GM23338 (cell line): ENCODE measurements at regions not wholly inside any gene's neighbourhood (a gene's known extent, or its start where the extent isn't known, plus 50 kb on each side); places are given as distances from the start of the nearest gene placed in this dataset.

Experiments used
- ATAC-seq: fragments of 200-7000 bp; cut with Tn5 transposase; 3 replicates; pipeline ENCODE4 v1.9.1; 2020
- DNase-seq: peaks from one replicate; pipeline ENCODE4 v3.0.0-alpha.2; 2015; ENCODE audit warnings: low spot score
- H2AFZ ChIP-seq: fragments of 200-600 bp; sonication (generic); 2 replicates; pipeline ENCODE4 v1.8.0; 2016; ENCODE audit warnings: antibody characterized with exemption, mild to moderate bottlenecking, moderate library complexity
- H3F3A ChIP-seq: fragments of 200-600 bp; sonication (generic); replicated peaks from 2 replicates; pipeline ENCODE4 v1.8.0; 2017; ENCODE audit warnings: antibody characterized with exemption, mixed run types, low read depth
- H3K27ac ChIP-seq: fragments of 200-600 bp; sonication (generic); 2 replicates; pipeline ENCODE4 v1.6.1; 2016; ENCODE audit warnings: low read depth
- H3K27me3 ChIP-seq: fragments of 200-600 bp; sonication (generic); 2 replicates; pipeline ENCODE4 v1.8.0; 2016; ENCODE audit warnings: mild to moderate bottlenecking, mixed run types, moderate library complexity; ENCODE audit not compliant: insufficient read depth
- H3K36me3 ChIP-seq: fragments of 200-600 bp; sonication (generic); 2 replicates; pipeline ENCODE4 v1.8.0; 2016; ENCODE audit warnings: mild to moderate bottlenecking; ENCODE audit not compliant: insufficient read depth
- H3K4me1 ChIP-seq: fragments of 200-600 bp; sonication (generic); 2 replicates; pipeline ENCODE4 v1.8.0; 2016; ENCODE audit warnings: mild to moderate bottlenecking, moderate library complexity; ENCODE audit not compliant: insufficient read depth
- H3K4me2 ChIP-seq: fragments of 200-600 bp; sonication (generic); 2 replicates; pipeline ENCODE4 v1.7.1; 2017; ENCODE audit warnings: mixed run types
- H3K4me3 ChIP-seq: fragments of 200-600 bp; sonication (generic); 2 replicates; pipeline ENCODE4 v1.6.1; 2016; ENCODE audit warnings: mixed run types
- H3K79me2 ChIP-seq: fragments of 200-600 bp; sonication (generic); replicated peaks from 2 replicates; pipeline ENCODE4 v1.8.0; 2017; ENCODE audit warnings: mild to moderate bottlenecking; ENCODE audit not compliant: insufficient read depth
- H3K9me2 ChIP-seq: fragments of 200-600 bp; sonication (generic); 2 replicates; pipeline ENCODE4 v1.8.0; 2017; ENCODE audit not compliant: insufficient read depth
- H4K20me1 ChIP-seq: fragments of 200-600 bp; sonication (generic); replicated peaks from 2 replicates; pipeline ENCODE4 v1.8.0; 2017; ENCODE audit warnings: mild to moderate bottlenecking; ENCODE audit not compliant: insufficient read depth
- H3K27ac Mint-ChIP-seq: 2 replicates; pipeline ENCODE4 v1.8.0; 2020; ENCODE audit warnings: inconsistent platforms, mild to moderate bottlenecking, moderate library complexity, mixed read lengths
- H3K27me3 Mint-ChIP-seq: 3 replicates; pipeline ENCODE4 v1.8.0; 2022; ENCODE audit warnings: low read depth, mild to moderate bottlenecking, moderate library complexity, mixed read lengths, inconsistent platforms; ENCODE audit not compliant: insufficient read depth, poor library complexity
- H3K36me3 Mint-ChIP-seq: 3 replicates; pipeline ENCODE4 v1.8.0; 2021; ENCODE audit warnings: low read depth, mild to moderate bottlenecking, inconsistent platforms, moderate library complexity, mixed read lengths
- H3K4me1 Mint-ChIP-seq: 3 replicates; pipeline ENCODE4 v1.8.0; 2020; ENCODE audit warnings: mild to moderate bottlenecking, inconsistent platforms, mixed read lengths
- H3K4me3 Mint-ChIP-seq: 3 replicates; pipeline ENCODE4 v1.8.0; 2021; ENCODE audit warnings: moderate library complexity, mild to moderate bottlenecking, inconsistent platforms, mixed read lengths
- H3K9me3 Mint-ChIP-seq: 3 replicates; pipeline ENCODE4 v1.8.0; 2020; ENCODE audit warnings: moderate library complexity, mild to moderate bottlenecking, inconsistent platforms, mixed read lengths
- CREB1 ChIP-seq: fragments of 250-450 bp; sonication (Bioruptor Pico); IDR thresholded peaks from 2 replicates; pipeline ENCODE4 v1.5.0; 2020; ENCODE audit warnings: low read depth, mild to moderate bottlenecking, moderate library complexity
- EZH2 ChIP-seq: fragments of 200-600 bp; sonication (generic); IDR thresholded peaks from one replicate; pipeline ENCODE4 v1.8.0; 2017; ENCODE audit warnings: antibody characterized with exemption, mild to moderate bottlenecking, low read depth; ENCODE audit not compliant: unreplicated experiment
- JUNB ChIP-seq: IDR thresholded peaks from one replicate; pipeline ENCODE4 v1.6.1; 2016; ENCODE audit warnings: antibody characterized with exemption; ENCODE audit not compliant: unreplicated experiment
- REST ChIP-seq: IDR thresholded peaks from one replicate; pipeline ENCODE4 v1.6.1; 2018; ENCODE audit warnings: antibody characterized with exemption; ENCODE audit not compliant: unreplicated experiment
- STAT1 ChIP-seq: IDR thresholded peaks from one replicate; pipeline ENCODE4 v1.6.1; 2016; ENCODE audit warnings: antibody characterized with exemption; ENCODE audit not compliant: unreplicated experiment
- ZNF114 ChIP-seq: fragments of 250-450 bp; sonication (Bioruptor Pico); IDR thresholded peaks from 2 replicates; pipeline ENCODE4 v1.5.0; 2020; ENCODE audit warnings: mild to moderate bottlenecking, moderate library complexity
- ZNF331 ChIP-seq: fragments of 250-450 bp; sonication (Bioruptor Pico); IDR thresholded peaks from 2 replicates; pipeline ENCODE4 v1.5.0; 2020; ENCODE audit warnings: low read depth, mild to moderate bottlenecking, moderate library complexity

GRCh38 chr11:45087900-45088160 lies 58.6 kb upstream of the PRDM11 start:
- Histone ChIP-seq H3K27me3 (no peaks in the 10 kb centered on the region), H2AFZ (peak overlapping the region; percentile 70), H3K79me2 (no peaks in the 10 kb centered on the region), H3F3A (peaks cover 7% of the 10 kb centered on the region; the same call in 1 of the 2 replicates), H3K36me3 (no peaks in the 10 kb centered on the region), H3K4me1 (peaks cover 61% of the 10 kb centered on the region), H4K20me1 (no peaks in the 10 kb centered on the region), H3K27ac (no peak overlapping the region), H3K4me3 (no peak overlapping the region), H3K9me2 (peaks cover 6% of the 10 kb centered on the region), H3K4me2 (0 out of 2 replicates have a peak overlapping the region, but pooled peaks have one; percentile 28)
- TF ChIP-seq ZNF114 (CRISPR knock-in tag) (no peak), JUNB (no peak), CREB1 (CRISPR knock-in tag) (no peak), ZNF331 (no peak), STAT1 (no peak), EZH2 (no peak)
- ATAC-seq (no peak), DNase-seq (no peak)
- Mint-ChIP-seq H3K4me3 (no peak overlapping the region), H3K9me3 (no peaks in the 10 kb centered on the region), H3K36me3 (no peaks in the 10 kb centered on the region; the same call in 2 of the 3 replicates), H3K27me3 (peaks cover 23% of the 10 kb centered on the region), H3K27ac (no peak overlapping the region), H3K4me1 (peaks cover 80% of the 10 kb centered on the region)

DNA sequence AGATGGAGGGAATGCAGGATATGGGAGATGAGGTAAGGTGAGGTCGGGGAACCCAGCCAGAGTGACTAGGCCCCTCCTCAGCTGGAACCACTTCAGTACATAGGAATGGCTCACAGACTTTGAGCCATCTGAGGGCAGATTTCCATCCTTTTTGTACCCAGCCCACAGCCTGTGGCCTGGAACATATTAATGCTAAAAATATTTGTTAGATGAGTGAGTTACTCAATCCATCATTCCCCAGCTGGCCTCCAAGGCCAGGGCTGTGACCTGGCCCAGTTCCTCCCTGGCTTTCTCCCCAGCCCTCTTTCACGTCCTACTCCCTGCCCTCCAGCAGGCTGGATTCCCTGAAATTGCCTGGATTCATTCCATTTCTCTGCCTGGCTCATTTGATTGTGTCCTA lies 57.2 kb upstream of the PRDM11 start:
- no peaks in the 10 kb centered on the region for H4K20me1 ChIP-seq
- peaks cover 76% of the 10 kb centered on the region for H3K4me1 Mint-ChIP-seq
- peaks cover 6% of the 10 kb centered on the region; the same call in 1 of the 2 replicates for H3F3A ChIP-seq
- H3K4me3 Mint-ChIP-seq, result no peak overlapping the region
- peaks cover 27% of the 10 kb centered on the region for H3K27me3 Mint-ChIP-seq
- ATAC-seq (no peak), DNase-seq (no peak)
- peaks cover 52% of the 10 kb centered on the region for H3K4me1 ChIP-seq
- no peak overlapping the region for H3K4me3 ChIP-seq
- H3K27me3 ChIP-seq, result no peaks in the 10 kb centered on the region
- no peaks in the 10 kb centered on the region for H3K79me2 ChIP-seq
- no peak for TF ChIP-seq ZNF114 (CRISPR knock-in tag)
- TF ChIP-seq JUNB, result no peak
- no peak for TF ChIP-seq REST
- H2AFZ ChIP-seq, result peak overlapping the region; percentile 88; the same call in 1 of the 2 replicates
- no peak overlapping the region for H3K4me2 ChIP-seq
- H3K36me3 ChIP-seq, result no peaks in the 10 kb centered on the region
- H3K9me3 Mint-ChIP-seq, result no peaks in the 10 kb centered on the region
- no peaks in the 10 kb centered on the region; the same call in 2 of the 3 replicates for H3K36me3 Mint-ChIP-seq
- peaks cover 6% of the 10 kb centered on the region for H3K9me2 ChIP-seq
- H3K27ac ChIP-seq, result no peak overlapping the region
- H3K27ac Mint-ChIP-seq, result no peak overlapping the region
